Mammary epithelial cell (primary cell): ENCODE measurements at regions not wholly inside any gene's neighbourhood (a gene's known extent, or its start where the extent isn't known, plus 50 kb on each side); places are given as distances from the start of the nearest gene placed in this dataset.

Source experiments
- EZH2 ChIP-seq: IDR thresholded peaks from 2 replicates; pipeline ENCODE4 v1.6.1; 2012; ENCODE audit warnings: low read length, inconsistent platforms, borderline replicate concordance
- TF ChIP-seq, protein P1 (sequence below), 2 donors: IDR thresholded peaks in 1 of 2; conservative IDR thresholded peaks in 1 of 2; 2 replicates each; pipeline ENCODE4 v1.5.1; 2011 to 2012; ENCODE audit warnings: inconsistent platforms in 2 of 2, low read length in 2 of 2, mild to moderate bottlenecking in 2 of 2, control low read depth in 1 of 2, low read depth in 1 of 2; ENCODE audit not compliant: insufficient read depth in 1 of 2; ENCODE audit errors: extremely low read depth in 1 of 2

DNA sequence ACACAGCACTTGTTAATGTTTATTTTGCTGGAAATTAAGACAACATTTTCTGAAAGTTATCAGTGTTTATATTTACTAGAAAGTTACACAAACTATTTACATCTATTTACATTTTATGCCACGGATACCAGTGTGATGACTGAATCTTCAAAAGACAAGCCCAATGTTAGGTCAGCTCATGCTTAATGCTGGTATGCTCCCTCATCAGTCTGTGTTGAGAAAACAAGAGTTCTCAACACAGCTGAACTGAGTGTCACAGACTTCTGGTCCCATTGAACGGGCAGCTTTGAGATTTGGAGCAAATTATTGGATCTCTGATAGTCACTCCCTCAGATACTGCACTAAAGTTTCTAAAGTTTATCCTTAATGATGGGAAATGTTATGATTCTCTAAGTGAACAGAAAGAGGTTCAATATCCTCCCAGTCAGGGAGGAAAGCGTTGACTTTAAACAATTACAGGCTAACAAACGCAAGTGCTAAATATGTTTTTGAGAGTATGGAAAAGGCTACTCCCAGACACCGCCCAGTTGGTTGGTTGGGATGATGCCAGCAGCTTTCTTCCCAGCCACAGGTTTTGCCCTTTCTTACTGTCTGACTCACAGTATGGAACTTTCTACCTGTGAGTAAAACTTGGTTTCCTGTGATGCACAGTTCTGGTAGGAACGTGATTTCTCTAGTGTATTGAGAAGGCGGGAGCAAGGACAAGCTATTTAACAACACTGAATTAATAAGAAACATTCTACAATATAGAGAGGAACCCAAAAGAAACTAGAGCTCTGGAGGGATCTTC, 1293.6 kb upstream of the TENM3 start:
- TF ChIP-seq, protein P1, sequence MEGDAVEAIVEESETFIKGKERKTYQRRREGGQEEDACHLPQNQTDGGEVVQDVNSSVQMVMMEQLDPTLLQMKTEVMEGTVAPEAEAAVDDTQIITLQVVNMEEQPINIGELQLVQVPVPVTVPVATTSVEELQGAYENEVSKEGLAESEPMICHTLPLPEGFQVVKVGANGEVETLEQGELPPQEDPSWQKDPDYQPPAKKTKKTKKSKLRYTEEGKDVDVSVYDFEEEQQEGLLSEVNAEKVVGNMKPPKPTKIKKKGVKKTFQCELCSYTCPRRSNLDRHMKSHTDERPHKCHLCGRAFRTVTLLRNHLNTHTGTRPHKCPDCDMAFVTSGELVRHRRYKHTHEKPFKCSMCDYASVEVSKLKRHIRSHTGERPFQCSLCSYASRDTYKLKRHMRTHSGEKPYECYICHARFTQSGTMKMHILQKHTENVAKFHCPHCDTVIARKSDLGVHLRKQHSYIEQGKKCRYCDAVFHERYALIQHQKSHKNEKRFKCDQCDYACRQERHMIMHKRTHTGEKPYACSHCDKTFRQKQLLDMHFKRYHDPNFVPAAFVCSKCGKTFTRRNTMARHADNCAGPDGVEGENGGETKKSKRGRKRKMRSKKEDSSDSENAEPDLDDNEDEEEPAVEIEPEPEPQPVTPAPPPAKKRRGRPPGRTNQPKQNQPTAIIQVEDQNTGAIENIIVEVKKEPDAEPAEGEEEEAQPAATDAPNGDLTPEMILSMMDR (conservative IDR thresholded peaks at IDR 0.05 in 1 of 2, IDR thresholded peaks at IDR 0.05 in 1 of 2; ENCODE audit: extremely low read depth in 1 of 2, insufficient read depth in 1 of 2, low read depth in 1 of 2, low read length in 2 of 2): no peak
- TF ChIP-seq EZH2: no peak
